ENCODE measurements at regions not wholly inside any gene's neighbourhood (a gene's known extent, or its start where the extent isn't known, plus 50 kb on each side); places are given as distances from the start of the nearest gene placed in this dataset.

- Histone ChIP-seq H4K20me1 (replicated peaks; ENCODE audit: control insufficient read depth, extremely low read depth, insufficient read depth, low read length) (no peaks in the 10 kb centered on the region), H3K4me1 (ENCODE audit: control insufficient read depth, extremely low read depth, insufficient read depth, low read length) (no peaks in the 10 kb centered on the region), H3K36me3 (ENCODE audit: control insufficient read depth in 2 of 2, extremely low read depth in 1 of 2, insufficient read depth in 2 of 2, low read length in 2 of 2) (no peaks in the 10 kb centered on the region), H3K27me3 (ENCODE audit: control insufficient read depth in 2 of 2, insufficient read depth in 2 of 2, low read length in 2 of 2) (no peaks in the 10 kb centered on the region), H3K9me3 (replicated peaks; ENCODE audit: control insufficient read depth, insufficient read depth, low read length) (no peaks in the 10 kb centered on the region), H3K4me3 (replicated peaks in 1 of 3; ENCODE audit: insufficient read depth in 1 of 3, low read depth in 1 of 3, low read length in 3 of 3) (no peak overlapping the region), H3K9ac (replicated peaks; ENCODE audit: extremely low read depth, insufficient read depth, low read length) (no peak overlapping the region), H3K79me2 (ENCODE audit: control insufficient read depth, insufficient read depth, low read length) (no peaks in the 10 kb centered on the region), H2AFZ (ENCODE audit: low read depth, low read length) (no peak overlapping the region), H3K9me1 (replicated peaks; ENCODE audit: control insufficient read depth, extremely low read depth, insufficient read depth, low read length) (no peaks in the 10 kb centered on the region), H3K4me2 (ENCODE audit: insufficient read depth, low read length) (no peak overlapping the region), H3K27ac (ENCODE audit: insufficient read depth, low read depth, low read length) (no peak overlapping the region)
- dilution Hi-C loops (cut with MboI; ENCODE audit: extremely low pct_ligation_motif_present, low sequenced_read_pairs): no loop called here
- TF ChIP-seq JUN (IDR thresholded peaks at IDR 0.05; ENCODE audit: borderline replicate concordance, insufficient read depth, insufficient read length, low read depth) (no peak), POLR2AphosphoS5 (IDR thresholded peaks at IDR 0.05; ENCODE audit: insufficient read depth, low read depth, low read length) (no peak), EZH2 (IDR thresholded peaks at IDR 0.05; ENCODE audit: borderline replicate concordance, low read depth, low read length, severe bottlenecking) (no peak), POLR2A (IDR thresholded peaks at IDR 0.05; ENCODE audit: low read depth, low read length) (no peak), FOS (IDR thresholded peaks at IDR 0.05; ENCODE audit: borderline replicate concordance, insufficient read depth, low read length) (no peak), GATA2 (IDR thresholded peaks at IDR 0.05; ENCODE audit: insufficient read depth, insufficient read length, low read depth, low read length) (no peak), MYC (IDR thresholded peaks at IDR 0.05; ENCODE audit: low read depth, low read length) (no peak), CTCF (IDR thresholded peaks at IDR 0.05; ENCODE audit: extremely low read depth in 1 of 2, insufficient read depth in 1 of 2, low read depth in 1 of 2, low read length in 2 of 2) (no peak), MAX (IDR thresholded peaks at IDR 0.05; ENCODE audit: insufficient read depth, insufficient read length) (no peak)
- DNase-seq (ENCODE audit: low read depth, low spot score) (no peak), FAIRE-seq (no peak)
- no TSS peak for BruUV-seq (replicated peaks)
- intact Hi-C loops (cut with micrococcal nuclease): no loop called here
- POLR2A ChIA-PET: no interaction called here
- CTCF ChIA-PET: no interaction called here
Measured at GRCh38 chr9:2385746-2386145, 235.8 kb upstream of the VLDLR start.
